ENCODE measurements at regions not wholly inside any gene's neighbourhood (a gene's known extent, or its start where the extent isn't known, plus 50 kb on each side); places are given as distances from the start of the nearest gene placed in this dataset.

GRCh38 chr10:4330636-4331035 lies 495.4 kb upstream of the AKR1E2 start:
- TF ChIP-seq EZH2 (IDR thresholded peaks at IDR 0.05; ENCODE audit: insufficient read depth, poor library complexity, severe bottlenecking) (no peak), EZH2phosphoT487 (IDR thresholded peaks at IDR 0.05; ENCODE audit: insufficient read depth, low read depth) (no peak)
